ENCODE measurements at regions not wholly inside any gene's neighbourhood (a gene's known extent, or its start where the extent isn't known, plus 50 kb on each side); places are given as distances from the start of the nearest gene placed in this dataset.

DNA sequence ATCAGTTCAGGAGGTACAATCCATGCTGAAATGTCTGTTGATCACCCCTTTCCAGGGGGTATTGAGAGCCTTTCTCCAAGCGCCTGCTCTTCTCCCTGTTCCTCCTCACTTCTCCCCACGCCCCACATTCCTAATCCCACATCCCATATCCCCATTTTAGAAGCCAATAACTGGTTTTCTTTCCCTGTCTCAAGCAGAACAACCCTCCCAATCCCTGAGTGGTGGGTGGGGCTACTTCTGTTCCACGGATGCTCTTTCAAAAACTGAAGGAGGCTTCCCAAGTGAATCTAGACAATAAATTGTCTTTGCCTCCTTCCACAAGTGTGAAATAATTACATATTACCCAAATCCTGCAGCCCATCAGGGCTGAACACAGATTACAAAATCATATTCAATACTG, 77.0 kb upstream of the SEMA6A start:
- no peak overlapping the region for H3K4me3 ChIP-seq (ENCODE audit: insufficient read depth, low read depth, low read length, poor library complexity, severe bottlenecking)
- no peaks in the 10 kb centered on the region for H3K36me3 ChIP-seq (ENCODE audit: control insufficient read depth, insufficient read depth, low read length)
- no peaks in the 10 kb centered on the region for H3K27me3 ChIP-seq (replicated peaks; ENCODE audit: control insufficient read depth, insufficient read depth, low read length, poor library complexity, severe bottlenecking)
- no peaks in the 10 kb centered on the region for H3K4me1 ChIP-seq (ENCODE audit: control insufficient read depth, insufficient read depth, low read length, poor library complexity, severe bottlenecking)
- H3K27ac ChIP-seq (ENCODE audit: insufficient read depth, low read length, poor library complexity, severe bottlenecking): no peak overlapping the region
- H3K9me3 ChIP-seq (ENCODE audit: control insufficient read depth, low read length): no peaks in the 10 kb centered on the region
- DNase-seq: no peak

DNA sequence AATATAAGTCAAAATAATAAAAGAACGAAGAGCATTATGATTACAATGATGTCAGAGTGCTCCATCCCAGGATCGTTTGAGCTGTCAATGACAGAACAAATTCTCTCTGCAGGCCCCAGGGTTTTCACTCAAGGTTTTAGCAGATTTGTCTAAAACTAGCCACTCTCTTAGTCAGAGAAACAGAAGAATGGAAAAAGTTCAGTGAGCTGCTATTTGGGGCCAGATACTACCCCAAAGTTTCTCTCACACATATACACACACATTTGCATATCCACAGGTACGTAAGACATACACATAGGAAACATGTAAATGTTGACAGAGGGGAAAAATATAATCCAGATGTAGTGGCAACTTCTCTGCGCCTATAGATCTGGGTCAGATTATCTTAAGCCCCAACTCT, 76.3 kb upstream of the SEMA6A start:
- Histone ChIP-seq H3K4me3 (ENCODE audit: insufficient read depth, low read depth, low read length, poor library complexity, severe bottlenecking) (no peak overlapping the region), H3K9me3 (ENCODE audit: control insufficient read depth, low read length) (no peaks in the 10 kb centered on the region), H3K27me3 (replicated peaks; ENCODE audit: control insufficient read depth, insufficient read depth, low read length, poor library complexity, severe bottlenecking) (no peaks in the 10 kb centered on the region), H3K36me3 (ENCODE audit: control insufficient read depth, insufficient read depth, low read length) (no peaks in the 10 kb centered on the region), H3K27ac (ENCODE audit: insufficient read depth, low read length, poor library complexity, severe bottlenecking) (no peak overlapping the region), H3K4me1 (ENCODE audit: control insufficient read depth, insufficient read depth, low read length, poor library complexity, severe bottlenecking) (no peaks in the 10 kb centered on the region)
- no peak for DNase-seq

DNA sequence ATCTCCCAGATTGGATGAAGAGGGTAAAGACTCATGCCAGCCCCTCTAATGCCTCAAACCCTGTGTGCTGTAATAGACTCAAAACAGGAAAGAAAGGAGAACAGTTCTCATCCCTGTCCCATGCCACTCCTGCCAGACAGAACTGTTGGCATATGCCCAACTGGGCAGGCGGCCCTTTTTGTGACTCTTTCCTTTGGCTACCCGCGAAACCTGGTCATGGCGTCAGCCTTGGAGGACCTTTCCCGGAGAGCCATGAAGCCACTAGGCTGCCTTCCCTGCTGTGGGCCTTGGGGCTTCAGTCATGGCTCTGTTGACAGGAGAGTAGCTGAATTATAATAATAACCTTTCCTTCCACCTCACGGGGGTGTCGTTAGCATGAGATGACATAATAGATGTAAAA, 75.9 kb upstream of the SEMA6A start:
- Histone ChIP-seq H3K9me3 (ENCODE audit: control insufficient read depth, low read length) (no peaks in the 10 kb centered on the region), H3K27ac (ENCODE audit: insufficient read depth, low read length, poor library complexity, severe bottlenecking) (no peak overlapping the region), H3K4me1 (ENCODE audit: control insufficient read depth, insufficient read depth, low read length, poor library complexity, severe bottlenecking) (no peaks in the 10 kb centered on the region), H3K36me3 (ENCODE audit: control insufficient read depth, insufficient read depth, low read length) (no peaks in the 10 kb centered on the region), H3K27me3 (replicated peaks; ENCODE audit: control insufficient read depth, insufficient read depth, low read length, poor library complexity, severe bottlenecking) (no peaks in the 10 kb centered on the region), H3K4me3 (ENCODE audit: insufficient read depth, low read depth, low read length, poor library complexity, severe bottlenecking) (no peak overlapping the region)
- no peak for DNase-seq

DNA sequence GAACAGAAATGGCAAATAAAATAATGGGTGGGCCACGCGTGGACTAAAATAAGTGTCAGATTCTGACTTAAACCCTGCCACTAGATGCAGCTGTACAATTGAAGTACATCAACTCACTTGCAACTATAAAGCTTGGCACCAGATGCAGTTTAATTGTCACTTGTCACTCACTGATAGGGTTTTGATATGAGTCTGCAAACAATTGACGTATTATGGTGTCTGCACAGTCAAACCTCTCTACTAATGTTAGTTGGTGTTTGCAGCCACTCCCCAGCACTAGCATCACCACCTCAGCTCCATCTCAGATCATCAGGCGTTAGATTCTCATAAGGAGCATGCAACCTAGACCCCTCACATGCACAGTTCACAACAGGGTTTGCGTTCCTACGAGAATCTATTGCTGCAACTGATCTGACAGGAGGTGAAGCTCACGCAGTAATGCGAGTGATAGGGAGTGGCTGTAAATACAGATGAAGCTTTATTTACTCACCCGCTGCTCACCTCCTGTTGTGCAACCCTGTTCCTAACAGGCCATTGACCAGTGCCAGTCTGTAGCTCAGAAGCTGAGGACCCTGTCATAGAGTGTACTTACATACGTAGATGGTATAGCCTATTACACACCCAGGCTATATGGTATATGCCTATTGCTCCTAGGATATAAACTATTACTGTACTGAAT, 72.1 kb upstream of the SEMA6A start:
- Histone ChIP-seq H3K4me1 (ENCODE audit: control insufficient read depth, insufficient read depth, low read length, poor library complexity, severe bottlenecking) (no peaks in the 10 kb centered on the region), H3K27me3 (replicated peaks; ENCODE audit: control insufficient read depth, insufficient read depth, low read length, poor library complexity, severe bottlenecking) (no peaks in the 10 kb centered on the region), H3K36me3 (ENCODE audit: control insufficient read depth, insufficient read depth, low read length) (no peaks in the 10 kb centered on the region), H3K27ac (ENCODE audit: insufficient read depth, low read length, poor library complexity, severe bottlenecking) (no peak overlapping the region), H3K9me3 (ENCODE audit: control insufficient read depth, low read length) (no peaks in the 10 kb centered on the region), H3K4me3 (ENCODE audit: insufficient read depth, low read depth, low read length, poor library complexity, severe bottlenecking) (no peak overlapping the region)
- no peak for DNase-seq

DNA sequence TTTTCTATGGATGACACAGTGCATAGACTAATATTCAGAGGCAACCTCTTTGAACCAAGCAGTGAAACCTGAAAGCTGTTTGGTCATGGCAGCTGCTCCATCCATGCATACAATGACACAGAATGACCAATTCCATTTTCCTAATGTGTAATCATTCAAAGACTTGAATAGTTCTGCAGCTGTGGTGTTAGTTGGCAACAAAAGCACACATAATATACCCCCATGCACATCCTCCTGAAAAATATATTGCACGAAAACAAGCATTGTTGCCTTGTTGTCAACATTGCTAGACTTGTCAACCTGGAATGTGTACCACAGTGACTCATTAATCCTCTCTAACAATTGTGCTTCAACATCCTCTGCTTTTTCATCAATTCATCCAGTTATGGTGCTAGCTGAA, 71.0 kb upstream of the SEMA6A start:
- Histone ChIP-seq H3K9me3 (ENCODE audit: control insufficient read depth, low read length) (no peaks in the 10 kb centered on the region), H3K27ac (ENCODE audit: insufficient read depth, low read length, poor library complexity, severe bottlenecking) (no peak overlapping the region), H3K4me1 (ENCODE audit: control insufficient read depth, insufficient read depth, low read length, poor library complexity, severe bottlenecking) (no peaks in the 10 kb centered on the region), H3K4me3 (ENCODE audit: insufficient read depth, low read depth, low read length, poor library complexity, severe bottlenecking) (no peak overlapping the region), H3K36me3 (ENCODE audit: control insufficient read depth, insufficient read depth, low read length) (no peaks in the 10 kb centered on the region), H3K27me3 (replicated peaks; ENCODE audit: control insufficient read depth, insufficient read depth, low read length, poor library complexity, severe bottlenecking) (no peaks in the 10 kb centered on the region)
- no peak for DNase-seq

DNA sequence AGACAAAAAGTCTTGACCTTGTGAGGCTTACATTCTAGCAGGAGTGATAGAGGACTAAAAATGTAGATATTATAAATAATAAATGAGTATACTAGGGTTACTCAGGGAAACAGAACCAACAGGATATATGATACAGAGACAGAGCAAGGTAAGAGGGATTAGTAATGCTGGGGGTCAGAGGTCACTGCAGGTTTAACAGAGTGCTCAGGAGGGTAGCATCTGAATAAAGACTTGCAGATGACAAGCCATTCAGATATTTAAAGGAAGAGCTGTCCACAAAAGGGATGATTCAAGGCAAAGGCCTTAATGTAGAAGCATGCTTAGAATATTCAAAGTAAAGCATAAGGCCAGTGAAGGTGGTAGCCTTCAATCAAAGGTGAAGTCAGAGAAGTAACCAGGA, 65.6 kb upstream of the SEMA6A start:
- no peaks in the 10 kb centered on the region for H3K4me1 ChIP-seq (ENCODE audit: control insufficient read depth, insufficient read depth, low read length, poor library complexity, severe bottlenecking)
- H3K27me3 ChIP-seq (replicated peaks; ENCODE audit: control insufficient read depth, insufficient read depth, low read length, poor library complexity, severe bottlenecking): no peaks in the 10 kb centered on the region
- H3K36me3 ChIP-seq (ENCODE audit: control insufficient read depth, insufficient read depth, low read length): no peaks in the 10 kb centered on the region
- no peak overlapping the region for H3K27ac ChIP-seq (ENCODE audit: insufficient read depth, low read length, poor library complexity, severe bottlenecking)
- H3K9me3 ChIP-seq (ENCODE audit: control insufficient read depth, low read length): no peaks in the 10 kb centered on the region
- DNase-seq: no peak
- no peak overlapping the region for H3K4me3 ChIP-seq (ENCODE audit: insufficient read depth, low read depth, low read length, poor library complexity, severe bottlenecking)

DNA sequence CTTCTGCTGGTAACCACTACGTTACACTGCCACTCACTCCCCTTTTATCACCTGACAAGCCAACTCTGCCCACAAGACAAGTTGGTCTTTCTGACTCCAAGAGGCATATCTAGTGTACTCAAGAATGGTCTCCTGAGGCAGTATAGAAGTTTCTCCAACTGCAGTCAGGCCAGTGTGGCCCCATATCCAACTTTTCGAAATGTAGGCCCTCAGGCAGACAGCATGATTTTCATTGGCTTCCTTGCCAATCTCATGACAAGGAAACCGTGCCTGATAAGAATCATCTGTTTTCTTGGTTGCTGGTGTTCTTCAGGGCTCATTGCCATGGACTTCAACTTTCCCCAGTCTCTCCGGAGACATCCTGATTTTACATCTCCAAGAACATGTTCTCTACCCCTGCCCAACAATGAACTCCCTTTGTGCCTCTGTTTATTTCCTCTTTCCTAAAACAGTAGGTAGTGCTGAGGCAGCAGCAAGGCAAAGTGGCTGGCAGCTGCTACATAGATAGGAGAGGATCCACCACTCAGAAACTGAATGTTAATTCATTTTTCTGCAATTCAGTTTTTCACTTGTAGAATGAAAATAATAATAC, 62.6 kb upstream of the SEMA6A start:
- H3K9me3 ChIP-seq (ENCODE audit: control insufficient read depth, low read length): no peaks in the 10 kb centered on the region
- H3K27me3 ChIP-seq (replicated peaks; ENCODE audit: control insufficient read depth, insufficient read depth, low read length, poor library complexity, severe bottlenecking): no peaks in the 10 kb centered on the region
- no peak for DNase-seq
- no peak overlapping the region for H3K4me3 ChIP-seq (ENCODE audit: insufficient read depth, low read depth, low read length, poor library complexity, severe bottlenecking)
- no peaks in the 10 kb centered on the region for H3K4me1 ChIP-seq (ENCODE audit: control insufficient read depth, insufficient read depth, low read length, poor library complexity, severe bottlenecking)
- H3K27ac ChIP-seq (ENCODE audit: insufficient read depth, low read length, poor library complexity, severe bottlenecking): no peak overlapping the region
- no peaks in the 10 kb centered on the region for H3K36me3 ChIP-seq (ENCODE audit: control insufficient read depth, insufficient read depth, low read length)

DNA sequence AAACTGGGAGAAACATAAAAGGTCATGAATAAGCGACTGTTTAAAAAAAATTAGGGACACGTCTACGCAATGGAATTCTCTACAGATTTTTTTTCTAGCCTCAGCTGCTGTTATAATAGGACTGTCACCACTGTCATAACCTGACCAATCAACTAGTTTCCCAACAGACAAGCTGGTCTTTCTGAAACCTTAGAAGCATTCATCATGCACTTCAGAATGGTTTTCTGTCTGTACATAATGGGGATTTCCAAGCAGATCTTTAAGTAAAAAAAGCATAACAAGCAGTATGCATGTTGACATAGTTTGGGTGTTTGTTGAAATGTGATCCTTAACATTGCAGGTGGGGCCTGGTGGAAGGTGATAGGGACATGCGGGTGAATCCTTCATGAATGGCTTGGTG, 58.3 kb upstream of the SEMA6A start:
- Histone ChIP-seq H3K9me3 (ENCODE audit: control insufficient read depth, low read length) (no peaks in the 10 kb centered on the region), H3K36me3 (ENCODE audit: control insufficient read depth, insufficient read depth, low read length) (no peaks in the 10 kb centered on the region), H3K4me3 (ENCODE audit: insufficient read depth, low read depth, low read length, poor library complexity, severe bottlenecking) (no peak overlapping the region), H3K27me3 (replicated peaks; ENCODE audit: control insufficient read depth, insufficient read depth, low read length, poor library complexity, severe bottlenecking) (no peaks in the 10 kb centered on the region), H3K4me1 (ENCODE audit: control insufficient read depth, insufficient read depth, low read length, poor library complexity, severe bottlenecking) (no peaks in the 10 kb centered on the region), H3K27ac (ENCODE audit: insufficient read depth, low read length, poor library complexity, severe bottlenecking) (no peak overlapping the region)
- no peak for DNase-seq

DNA sequence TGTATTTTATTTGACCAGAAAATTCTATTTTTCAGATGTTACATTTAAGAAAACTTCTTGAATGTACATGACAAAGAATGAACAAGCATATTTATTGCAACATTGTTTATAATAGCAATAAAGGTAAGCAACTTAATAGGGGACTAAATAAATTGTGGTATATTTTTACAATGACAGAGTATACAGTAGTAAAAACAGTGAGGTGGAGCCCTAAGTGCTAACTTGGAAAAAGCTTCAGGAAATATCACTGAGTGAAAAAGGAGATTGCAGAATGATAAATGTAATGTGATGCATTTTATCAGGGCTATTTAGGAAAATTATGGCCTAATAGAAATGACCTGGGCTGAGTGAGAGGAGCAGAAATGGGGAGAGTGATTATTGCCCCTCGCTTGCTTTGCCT, 56.5 kb upstream of the SEMA6A start:
- Histone ChIP-seq H3K27ac (ENCODE audit: insufficient read depth, low read length, poor library complexity, severe bottlenecking) (no peak overlapping the region), H3K4me1 (ENCODE audit: control insufficient read depth, insufficient read depth, low read length, poor library complexity, severe bottlenecking) (no peaks in the 10 kb centered on the region), H3K9me3 (ENCODE audit: control insufficient read depth, low read length) (no peaks in the 10 kb centered on the region), H3K36me3 (ENCODE audit: control insufficient read depth, insufficient read depth, low read length) (no peaks in the 10 kb centered on the region), H3K27me3 (replicated peaks; ENCODE audit: control insufficient read depth, insufficient read depth, low read length, poor library complexity, severe bottlenecking) (no peaks in the 10 kb centered on the region), H3K4me3 (ENCODE audit: insufficient read depth, low read depth, low read length, poor library complexity, severe bottlenecking) (no peak overlapping the region)
- DNase-seq: no peak

DNA sequence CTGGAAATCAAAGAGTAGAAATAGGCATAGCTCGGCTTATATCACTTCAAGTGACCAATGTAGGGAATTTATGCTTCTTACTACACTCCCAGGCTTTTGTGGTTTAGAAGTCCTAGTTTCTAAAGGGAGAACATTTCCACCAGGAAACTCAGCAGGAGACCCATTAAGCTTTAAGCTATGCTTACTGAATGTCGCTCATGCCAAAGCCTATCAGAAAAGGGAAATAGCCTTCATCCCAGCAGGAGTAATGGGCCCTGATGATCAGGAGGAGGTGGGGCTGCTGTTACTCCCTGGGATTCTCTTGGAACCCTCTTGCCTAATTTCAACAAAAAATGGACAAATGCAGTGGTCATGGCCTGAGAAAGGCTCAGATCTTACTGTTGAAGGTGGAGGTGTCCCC, 54.5 kb upstream of the SEMA6A start:
- Histone ChIP-seq H3K27ac (ENCODE audit: insufficient read depth, low read length, poor library complexity, severe bottlenecking) (no peak overlapping the region), H3K4me1 (ENCODE audit: control insufficient read depth, insufficient read depth, low read length, poor library complexity, severe bottlenecking) (no peaks in the 10 kb centered on the region), H3K9me3 (ENCODE audit: control insufficient read depth, low read length) (no peaks in the 10 kb centered on the region), H3K27me3 (replicated peaks; ENCODE audit: control insufficient read depth, insufficient read depth, low read length, poor library complexity, severe bottlenecking) (no peaks in the 10 kb centered on the region), H3K36me3 (ENCODE audit: control insufficient read depth, insufficient read depth, low read length) (no peaks in the 10 kb centered on the region), H3K4me3 (ENCODE audit: insufficient read depth, low read depth, low read length, poor library complexity, severe bottlenecking) (no peak overlapping the region)
- no peak for DNase-seq

All from effector memory CD4-positive, alpha-beta T cell (primary cell).